ENCODE measurements at regions not wholly inside any gene's neighbourhood (a gene's known extent, or its start where the extent isn't known, plus 50 kb on each side); places are given as distances from the start of the nearest gene placed in this dataset.

GRCh38 chr4:111678479-111678878 lies 466.8 kb upstream of the FAM241A start:
- no peak for TF ChIP-seq REST (IDR thresholded peaks at IDR 0.05; ENCODE audit: low read depth, low read length)
- TF ChIP-seq POLR2AphosphoS5 (IDR thresholded peaks at IDR 0.05; ENCODE audit: low read length) = no peak
- TF ChIP-seq NR2C1 (IDR thresholded peaks at IDR 0.05) = no peak
- no peak for TF ChIP-seq TCF12 (IDR thresholded peaks at IDR 0.05; ENCODE audit: low read depth, low read length)
- no peak for TF ChIP-seq ZBTB4 (CRISPR knock-in tag; IDR thresholded peaks at IDR 0.05)
- no peak for TF ChIP-seq CTCF (IDR thresholded peaks at IDR 0.05 in 2 of 3, conservative IDR thresholded peaks at IDR 0.05 in 1 of 3; ENCODE audit: control insufficient read depth in 2 of 3, extremely low read depth in 1 of 3, insufficient read depth in 1 of 3, low read depth in 3 of 3, low read length in 3 of 3)
- TF ChIP-seq SP1 (IDR thresholded peaks at IDR 0.05; ENCODE audit: low read depth, low read length) = no peak
- TF ChIP-seq EZH2 (IDR thresholded peaks at IDR 0.05; ENCODE audit: borderline replicate concordance, control insufficient read depth, low read depth, low read length) = no peak
- TF ChIP-seq MYC (IDR thresholded peaks at IDR 0.05; ENCODE audit: insufficient read depth, insufficient read length, insufficient replicate concordance, low read length, severe bottlenecking) = no peak
- no peak for TF ChIP-seq POLR2A (IDR thresholded peaks at IDR 0.05; ENCODE audit: low read depth, low read length)
- TF ChIP-seq DPF2 (IDR thresholded peaks at IDR 0.05) = no peak
